Stimulated activated CD4-positive, alpha-beta T cell treated with anti-CD3 and anti-CD28 coated beads, Interleukin-12 subunit alpha, Interleukin-12 subunit beta, amount 100 ng/mL, for 48 hours (primary cell): ENCODE measurements at regions not wholly inside any gene's neighbourhood (a gene's known extent, or its start where the extent isn't known, plus 50 kb on each side); places are given as distances from the start of the nearest gene placed in this dataset.
A peak's percentile ranks its signal among the peaks of the same experiment; 100 is the strongest.

Experiments
- DNase-seq, 3 donors: peaks; one replicate each; pipeline ENCODE4 v3.0.0-alpha.2; 2020; ENCODE audit warnings: low read depth in 2 of 3, low spot score in 1 of 3

GRCh38 chr1:13922466-13923110 lies 222.6 kb downstream of the PRDM2 start:
- DNase-seq, result no peak

- no peak for DNase-seq
These were observed 226.6 kb downstream of the PRDM2 start for GRCh38 chr1:13926556-13926955.

- DNase-seq, result no peak
These were observed 227.7 kb downstream of the PRDM2 start for GRCh38 chr1:13927736-13928135.

GRCh38 chr1:13929313-13929712 lies 229.3 kb downstream of the PRDM2 start:
- no peak for DNase-seq

GRCh38 chr1:13930151-13930550 lies 230.2 kb downstream of the PRDM2 start:
- peak in 2 of 3 donors; percentile 10 to 20 for DNase-seq

GRCh38 chr1:13931226-13931625 lies 231.2 kb downstream of the PRDM2 start:
- no peak for DNase-seq

- DNase-seq, result no peak
These were observed 235.3 kb downstream of the PRDM2 start for GRCh38 chr1:13935336-13935735.

- DNase-seq, result no peak
These were observed 241.3 kb downstream of the PRDM2 start for GRCh38 chr1:13941315-13941714.

GRCh38 chr1:13943055-13943454 lies 243.1 kb downstream of the PRDM2 start:
- no peak for DNase-seq

GRCh38 chr1:13945856-13946255 lies 245.9 kb downstream of the PRDM2 start:
- DNase-seq, result no peak

- DNase-seq, result no peak
These were observed 247.7 kb downstream of the PRDM2 start for GRCh38 chr1:13947658-13948057.

- DNase-seq, result no peak
These were observed 248.4 kb downstream of the PRDM2 start for GRCh38 chr1:13948396-13948795.

GRCh38 chr1:13948888-13949391 lies 249.0 kb downstream of the PRDM2 start:
- no peak for DNase-seq

- no peak for DNase-seq
These were observed 249.6 kb downstream of the PRDM2 start for GRCh38 chr1:13949546-13949945.

GRCh38 chr1:13950637-13951036 lies 250.6 kb downstream of the PRDM2 start:
- DNase-seq, result no peak

GRCh38 chr1:13951793-13952751 lies 252.1 kb downstream of the PRDM2 start:
- DNase-seq, result no peak

GRCh38 chr1:13952985-13953384 lies 253.0 kb downstream of the PRDM2 start:
- no peak for DNase-seq

- no peak for DNase-seq
These were observed 256.4 kb downstream of the PRDM2 start for GRCh38 chr1:13956393-13956792.

GRCh38 chr1:13960375-13960987 lies 260.5 kb downstream of the PRDM2 start:
- peak; percentile 40 to 60 (median 48) for DNase-seq

GRCh38 chr1:13964768-13965167 lies 264.8 kb downstream of the PRDM2 start:
- DNase-seq, result no peak

- DNase-seq, result no peak
These were observed 265.9 kb downstream of the PRDM2 start for GRCh38 chr1:13965770-13966398.
